HFFc6 (cell line): ENCODE measurements at regions not wholly inside any gene's neighbourhood (a gene's known extent, or its start where the extent isn't known, plus 50 kb on each side); places are given as distances from the start of the nearest gene placed in this dataset.

Experiments
- DNase-seq: peaks from one replicate; pipeline ENCODE4 v3.0.0-alpha.2; 2018
- H3K27ac Mint-ChIP-seq: 2 replicates; pipeline ENCODE4 v1.8.0; 2020; ENCODE audit warnings: mild to moderate bottlenecking, mixed read lengths
- H3K27me3 Mint-ChIP-seq: 2 replicates; pipeline ENCODE4 v1.8.0; 2021; ENCODE audit warnings: mild to moderate bottlenecking, moderate library complexity, mixed read lengths; ENCODE audit not compliant: insufficient read depth
- H3K36me3 Mint-ChIP-seq: 2 replicates; pipeline ENCODE4 v1.8.0; 2021; ENCODE audit warnings: low read depth, mixed read lengths
- H3K4me1 Mint-ChIP-seq: 2 replicates; pipeline ENCODE4 v1.8.0; 2020; ENCODE audit warnings: low read depth, mixed read lengths
- H3K4me3 Mint-ChIP-seq: 2 replicates; pipeline ENCODE4 v1.8.0; 2020; ENCODE audit warnings: mild to moderate bottlenecking, moderate library complexity, mixed read lengths
- H3K9me3 Mint-ChIP-seq: 2 replicates; pipeline ENCODE4 v1.8.0; 2020; ENCODE audit warnings: mild to moderate bottlenecking, mixed read lengths
- CTCF ChIP-seq: fragments of 200-600 bp; sonication (generic); IDR thresholded peaks from 2 replicates; pipeline ENCODE4 v1.5.0; 2021; ENCODE audit warnings: antibody characterized with exemption, mild to moderate bottlenecking

GRCh38 chr10:118175148-118175547 lies 128.4 kb upstream of the RAB11FIP2 start:
- Mint-ChIP-seq H3K4me1 (no peaks in the 10 kb centered on the region), H3K9me3 (peaks cover 38% of the 10 kb centered on the region), H3K27me3 (0 out of 2 replicates have a peak, but pooled peaks cover 1% of the 10 kb centered on the region), H3K36me3 (no peaks in the 10 kb centered on the region), H3K4me3 (no peak overlapping the region), H3K27ac (no peak overlapping the region)
- TF ChIP-seq CTCF, result no peak
- DNase-seq, result no peak

GRCh38 chr10:118173296-118173695 lies 126.6 kb upstream of the RAB11FIP2 start:
- DNase-seq, result no peak
- peaks cover 52% of the 10 kb centered on the region for H3K9me3 Mint-ChIP-seq
- no peak for TF ChIP-seq CTCF

DNA sequence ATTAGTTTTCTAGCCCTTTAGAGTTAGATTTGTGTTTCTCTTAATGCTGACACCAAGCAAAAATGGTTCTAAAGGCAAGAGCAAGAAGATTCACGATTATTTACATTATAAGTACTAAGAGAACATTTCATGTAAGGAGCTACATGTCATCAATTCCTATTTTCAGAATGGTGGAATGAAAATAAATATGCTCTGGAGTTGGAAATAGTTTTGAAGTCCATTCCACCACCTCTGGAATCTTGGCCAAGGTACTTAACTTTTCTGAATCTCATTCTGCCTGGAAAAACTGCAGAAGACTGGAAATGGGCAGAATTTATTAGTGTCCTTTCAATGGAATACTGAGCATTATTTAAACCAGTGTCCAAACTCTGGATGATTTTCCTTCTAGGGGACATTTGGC lies 125.1 kb upstream of the RAB11FIP2 start:
- H3K36me3 Mint-ChIP-seq, result no peaks in the 10 kb centered on the region
- no peak for TF ChIP-seq CTCF
- peaks cover 62% of the 10 kb centered on the region for H3K9me3 Mint-ChIP-seq
- no peak for DNase-seq
- no peak overlapping the region for H3K27ac Mint-ChIP-seq
- H3K4me3 Mint-ChIP-seq, result no peak overlapping the region
- H3K27me3 Mint-ChIP-seq, result 0 out of 2 replicates have a peak, but pooled peaks cover 1% of the 10 kb centered on the region
- H3K4me1 Mint-ChIP-seq, result no peaks in the 10 kb centered on the region

More at GRCh38 chr10:118173296-118173695, 126.6 kb upstream of the RAB11FIP2 start:
- Mint-ChIP-seq H3K36me3 (no peaks in the 10 kb centered on the region), H3K4me1 (no peaks in the 10 kb centered on the region), H3K27me3 (0 out of 2 replicates have a peak, but pooled peaks cover 1% of the 10 kb centered on the region), H3K4me3 (no peak overlapping the region), H3K27ac (no peak overlapping the region)

DNA sequence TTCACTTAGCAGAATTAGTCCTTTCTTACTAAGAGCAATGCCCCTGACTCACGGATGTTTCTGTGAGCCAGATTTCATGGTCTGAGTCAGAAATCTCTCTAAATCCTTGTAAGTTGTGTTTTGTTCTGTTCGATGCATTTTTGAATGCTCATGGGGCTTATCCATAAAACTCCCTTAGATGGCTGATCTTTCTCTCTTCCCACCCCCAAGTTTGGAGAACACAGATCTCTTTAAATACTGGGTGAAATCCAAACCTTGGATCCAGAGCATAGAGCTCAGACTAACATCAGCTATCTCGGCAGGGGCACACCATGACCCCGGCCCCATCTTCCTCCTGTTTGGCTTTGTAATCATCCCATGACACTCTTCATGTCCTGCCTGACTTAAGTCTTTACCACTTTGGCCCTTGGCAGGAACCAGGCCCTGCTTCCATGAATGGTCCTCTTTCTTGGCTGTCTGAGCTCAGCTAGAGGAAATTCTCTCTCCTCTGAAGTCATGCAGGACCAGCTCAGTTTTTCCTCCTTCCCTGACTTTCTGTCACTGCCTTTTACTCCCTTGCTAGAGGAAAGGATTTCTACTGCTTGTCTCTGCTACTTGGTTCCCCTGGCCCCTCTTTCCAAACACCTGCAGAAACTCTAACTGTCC lies 120.4 kb upstream of the RAB11FIP2 start:
- TF ChIP-seq CTCF, result no peak
- no peak for DNase-seq
- Mint-ChIP-seq H3K9me3 (peaks cover 50% of the 10 kb centered on the region), H3K36me3 (no peaks in the 10 kb centered on the region), H3K27me3 (no peaks in the 10 kb centered on the region), H3K4me1 (no peaks in the 10 kb centered on the region), H3K27ac (no peak overlapping the region), H3K4me3 (no peak overlapping the region)

DNA sequence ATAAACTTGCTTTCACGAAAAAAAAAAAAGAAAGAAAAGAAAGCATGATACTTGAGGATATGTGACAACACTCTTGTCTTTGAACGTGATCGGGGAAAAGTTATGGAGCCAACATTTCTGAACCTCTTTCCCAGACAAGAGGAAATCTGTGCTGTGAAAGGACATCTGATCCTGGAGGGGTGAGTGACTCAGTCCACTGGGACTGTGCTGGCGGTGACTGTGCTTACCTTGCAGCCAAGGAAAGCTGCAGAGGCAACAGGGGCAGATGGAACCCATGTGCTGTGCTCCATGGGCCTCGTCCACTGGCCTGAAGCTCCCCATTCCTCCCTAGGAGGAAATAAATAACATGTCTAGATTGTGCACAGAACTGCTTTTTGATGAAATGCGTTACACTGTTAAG lies 116.5 kb upstream of the RAB11FIP2 start:
- H3K4me3 Mint-ChIP-seq, result no peak overlapping the region
- H3K9me3 Mint-ChIP-seq, result peaks cover 40% of the 10 kb centered on the region
- no peak for TF ChIP-seq CTCF
- no peaks in the 10 kb centered on the region for H3K36me3 Mint-ChIP-seq
- no peak for DNase-seq
- no peaks in the 10 kb centered on the region for H3K4me1 Mint-ChIP-seq
- no peak overlapping the region for H3K27ac Mint-ChIP-seq
- H3K27me3 Mint-ChIP-seq, result no peaks in the 10 kb centered on the region
